CD14-positive monocyte (primary cell): ENCODE measurements at regions not wholly inside any gene's neighbourhood (a gene's known extent, or its start where the extent isn't known, plus 50 kb on each side); places are given as distances from the start of the nearest gene placed in this dataset.

Experiments
- DNase-seq, 3 donors: peaks; one replicate each; pipeline ENCODE4 v3.0.0-alpha.2; 2011 to 2022
- H2AFZ ChIP-seq: 2 replicates; pipeline ENCODE4 v1.6.0; 2012; ENCODE audit warnings: mild to moderate bottlenecking, low read depth, low read length, inconsistent platforms; ENCODE audit not compliant: insufficient read depth, poor library complexity, severe bottlenecking
- H3K27ac ChIP-seq, 2 donors: 1 replicate in 1 of 2; 2 replicates in 1 of 2; pipeline ENCODE4 v1.5.1; 2012 to 2013; ENCODE audit warnings: low read length in 2 of 2, control low read depth in 1 of 2, inconsistent platforms in 1 of 2, low read depth in 1 of 2, mild to moderate bottlenecking in 1 of 2
- H3K27me3 ChIP-seq, 2 donors: one replicate each; pipeline versions ENCODE4 v1.6.0 to v1.6.1; 2011 to 2013; ENCODE audit warnings: low read length in 2 of 2; ENCODE audit not compliant: control insufficient read depth in 2 of 2, insufficient read depth in 2 of 2
- H3K36me3 ChIP-seq, 2 donors: replicated peaks in 1 of 2; 1 replicate in 1 of 2; 2 replicates in 1 of 2; pipeline versions ENCODE4 v1.5.1 to v1.6.1; 2012 to 2013; ENCODE audit warnings: low read length in 2 of 2, control low read depth in 1 of 2, inconsistent platforms in 1 of 2, mild to moderate bottlenecking in 1 of 2; ENCODE audit not compliant: insufficient read depth in 2 of 2, control insufficient read depth in 1 of 2
- H3K4me1 ChIP-seq, 2 donors: 1 replicate in 1 of 2; 2 replicates in 1 of 2; pipeline versions ENCODE4 v1.5.1 to v1.6.1; 2012 to 2013; ENCODE audit warnings: low read length in 2 of 2, control low read depth in 1 of 2, inconsistent platforms in 1 of 2, mild to moderate bottlenecking in 1 of 2, moderate library complexity in 1 of 2; ENCODE audit not compliant: insufficient read depth in 2 of 2, control insufficient read depth in 1 of 2
- H3K4me2 ChIP-seq: replicated peaks from 2 replicates; pipeline ENCODE3; 2012; ENCODE audit warnings: low read length, moderate library complexity, mild to moderate bottlenecking; ENCODE audit not compliant: poor library complexity, severe bottlenecking; ENCODE audit errors: extremely low read depth
- H3K4me3 ChIP-seq, 3 experiments: fragments of 200-600 bp in 1 of 3; sonication (generic) in 1 of 3; replicated peaks in 1 of 3; 1 replicate in 2 of 3; 2 replicates in 1 of 3; pipeline ENCODE4 v1.5.1; 2011 to 2013; ENCODE audit warnings: low read length in 3 of 3, mild to moderate bottlenecking in 3 of 3, control low read depth in 2 of 3, low read depth in 2 of 3, inconsistent platforms in 1 of 3, moderate library complexity in 1 of 3
- H3K79me2 ChIP-seq: 2 replicates; pipeline ENCODE4 v1.6.0; 2012; ENCODE audit warnings: mild to moderate bottlenecking, control low read depth, inconsistent platforms, low read length, moderate library complexity; ENCODE audit not compliant: insufficient read depth
- H3K9ac ChIP-seq: 2 replicates; pipeline ENCODE4 v1.6.0; 2017; ENCODE audit warnings: low read length, mild to moderate bottlenecking; ENCODE audit not compliant: insufficient read depth, poor library complexity, severe bottlenecking
- H3K9me3 ChIP-seq, 2 donors: replicated peaks in 1 of 2; 1 replicate in 1 of 2; 2 replicates in 1 of 2; pipeline versions ENCODE4 v1.5.1 to v1.6.1; 2012 to 2013; ENCODE audit warnings: low read length in 2 of 2, control low read depth in 1 of 2; ENCODE audit not compliant: control insufficient read depth in 1 of 2, insufficient read depth in 1 of 2
- H4K20me1 ChIP-seq: 2 replicates; pipeline ENCODE4 v1.6.0; 2012; ENCODE audit warnings: mild to moderate bottlenecking, low read length, control low read depth, moderate library complexity; ENCODE audit not compliant: insufficient read depth
- H3K27ac Mint-ChIP-seq, 7 donors: one replicate each; pipeline ENCODE4 v1.8.0; 2020; ENCODE audit warnings: mild to moderate bottlenecking in 7 of 7, mixed read lengths in 7 of 7, moderate library complexity in 6 of 7, inconsistent platforms in 2 of 7
- H3K27me3 Mint-ChIP-seq, 3 donors: one replicate each; pipeline ENCODE4 v1.8.0; 2021 to 2022; ENCODE audit warnings: low read depth in 3 of 3, mild to moderate bottlenecking in 3 of 3, mixed read lengths in 3 of 3, moderate library complexity in 3 of 3, inconsistent platforms in 1 of 3
- H3K36me3 Mint-ChIP-seq, 2 donors: one replicate each; pipeline ENCODE4 v1.8.0; 2020; ENCODE audit warnings: mixed read lengths in 2 of 2, inconsistent platforms in 1 of 2, mild to moderate bottlenecking in 1 of 2
- H3K4me1 Mint-ChIP-seq: one replicate; pipeline ENCODE4 v1.8.0; 2020; ENCODE audit warnings: mild to moderate bottlenecking, mixed read lengths
- H3K4me3 Mint-ChIP-seq, 2 donors: one replicate each; pipeline ENCODE4 v1.8.0; 2020; ENCODE audit warnings: mild to moderate bottlenecking in 2 of 2, mixed read lengths in 2 of 2, moderate library complexity in 1 of 2
- H3K9me3 Mint-ChIP-seq, 7 donors: one replicate each; pipeline ENCODE4 v1.8.0; 2020 to 2022; ENCODE audit warnings: mixed read lengths in 7 of 7, mild to moderate bottlenecking in 6 of 7, moderate library complexity in 6 of 7, inconsistent platforms in 2 of 7
- WGBS: methylation state at CpG from one replicate; pipeline ENCODE4 v1.1.5; 2013; ENCODE audit warnings: missing lambda C conversion rate; ENCODE audit not compliant: insufficient coverage; 5-methylcytosine and 5-hydroxymethylcytosine counted together
- intact Hi-C, 2 donors: fragments of 100-400 bp; cut with micrococcal nuclease; formaldehyde crosslinking; loops; one replicate each; pipeline versions ENCODE4 v1.15.0 to v1.15.1; 2023
- TF ChIP-seq, protein P1 (sequence below): fragments of 200-600 bp; IDR thresholded peaks from one replicate; pipeline ENCODE4 v1.8.0; 2022; ENCODE audit warnings: antibody characterized with exemption, mild to moderate bottlenecking

DNA sequence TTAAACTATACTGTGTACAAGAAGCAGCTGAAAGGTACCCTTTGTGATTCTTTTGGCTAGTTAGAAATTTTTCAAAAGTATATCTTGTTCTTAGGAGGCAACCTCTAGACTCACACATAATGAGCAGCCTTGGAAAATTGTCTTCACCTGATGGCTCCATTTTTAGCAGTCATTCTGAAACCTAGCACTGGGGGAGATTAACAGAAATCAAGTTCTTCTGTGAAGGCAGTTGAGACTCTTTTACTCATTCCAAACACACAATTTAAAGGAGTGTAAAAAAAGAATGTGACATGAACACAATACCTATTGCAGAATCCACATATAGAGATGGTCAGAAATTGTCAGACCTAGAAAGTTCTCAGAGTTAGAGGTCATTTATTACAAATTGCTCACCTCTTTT is 197.7 kb downstream of the UBE2E3 start:
- Histone ChIP-seq H3K9ac (no peak overlapping the region), H3K27ac (no peak overlapping the region), H2AFZ (peak overlapping the region; percentile 23), H3K4me2 (no peak overlapping the region), H3K36me3 (no peaks in the 10 kb centered on the region), H3K79me2 (no peaks in the 10 kb centered on the region), H4K20me1 (no peaks in the 10 kb centered on the region), H3K27me3 (no peaks in the 10 kb centered on the region), H3K4me1 (no peaks in the 10 kb centered on the region), H3K4me3 (no peak overlapping the region), H3K9me3 (no peaks in the 10 kb centered on the region)
- TF ChIP-seq, protein P1, sequence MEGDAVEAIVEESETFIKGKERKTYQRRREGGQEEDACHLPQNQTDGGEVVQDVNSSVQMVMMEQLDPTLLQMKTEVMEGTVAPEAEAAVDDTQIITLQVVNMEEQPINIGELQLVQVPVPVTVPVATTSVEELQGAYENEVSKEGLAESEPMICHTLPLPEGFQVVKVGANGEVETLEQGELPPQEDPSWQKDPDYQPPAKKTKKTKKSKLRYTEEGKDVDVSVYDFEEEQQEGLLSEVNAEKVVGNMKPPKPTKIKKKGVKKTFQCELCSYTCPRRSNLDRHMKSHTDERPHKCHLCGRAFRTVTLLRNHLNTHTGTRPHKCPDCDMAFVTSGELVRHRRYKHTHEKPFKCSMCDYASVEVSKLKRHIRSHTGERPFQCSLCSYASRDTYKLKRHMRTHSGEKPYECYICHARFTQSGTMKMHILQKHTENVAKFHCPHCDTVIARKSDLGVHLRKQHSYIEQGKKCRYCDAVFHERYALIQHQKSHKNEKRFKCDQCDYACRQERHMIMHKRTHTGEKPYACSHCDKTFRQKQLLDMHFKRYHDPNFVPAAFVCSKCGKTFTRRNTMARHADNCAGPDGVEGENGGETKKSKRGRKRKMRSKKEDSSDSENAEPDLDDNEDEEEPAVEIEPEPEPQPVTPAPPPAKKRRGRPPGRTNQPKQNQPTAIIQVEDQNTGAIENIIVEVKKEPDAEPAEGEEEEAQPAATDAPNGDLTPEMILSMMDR: no peak
- Mint-ChIP-seq H3K27ac (no peak overlapping the region), H3K4me3 (no peak overlapping the region), H3K9me3 (peaks cover 0 to 4% (median 0%) of the 10 kb centered on the region in 7 donors), H3K27me3 (peaks cover 0 to 2% (median 0%) of the 10 kb centered on the region in 3 donors), H3K36me3 (no peaks in the 10 kb centered on the region), H3K4me1 (peaks cover 2% of the 10 kb centered on the region)
- no peak for DNase-seq
- intact Hi-C loops: no loop called here

DNA sequence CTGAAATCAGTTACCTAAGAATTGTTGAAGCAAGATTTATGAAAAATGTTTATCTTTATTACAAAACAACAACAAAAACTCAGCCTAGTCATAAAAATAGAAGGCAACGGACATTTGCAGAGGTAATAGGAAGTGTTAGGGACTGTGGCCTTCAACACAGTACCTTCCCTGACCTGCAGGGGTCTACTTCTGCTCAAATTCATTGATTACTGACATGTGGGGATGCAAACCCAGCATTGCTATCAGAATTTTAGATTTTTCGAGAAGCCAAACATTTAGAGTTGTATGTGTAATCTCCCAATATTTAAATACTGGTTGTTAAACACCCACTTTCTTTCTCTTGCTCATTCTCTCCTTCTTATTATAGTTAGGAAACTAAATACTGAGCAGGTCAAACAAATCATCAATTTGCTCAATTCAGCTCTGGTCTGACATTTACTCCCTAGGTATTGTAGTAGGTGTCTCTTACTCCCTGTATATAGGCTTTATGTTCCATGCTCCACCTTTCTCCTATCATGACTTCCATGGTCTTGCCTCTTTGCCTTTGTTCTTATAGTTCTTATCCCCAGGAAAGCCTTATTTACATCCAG is 198.5 kb downstream of the UBE2E3 start:
- no peaks in the 10 kb centered on the region for H3K27me3 ChIP-seq
- no peak overlapping the region for H3K27ac ChIP-seq
- H3K4me1 Mint-ChIP-seq: peaks cover 6% of the 10 kb centered on the region
- no peaks in the 10 kb centered on the region for H3K36me3 Mint-ChIP-seq
- 50% methylated on average over 1 of the region's 2 CpGs for WGBS
- intact Hi-C loops: no loop called here
- H3K27ac Mint-ChIP-seq: no peak overlapping the region
- peak in 1 of 3 donors; percentile 27 for DNase-seq
- H3K36me3 ChIP-seq: no peaks in the 10 kb centered on the region
- H3K4me3 ChIP-seq: no peak overlapping the region
- no peak overlapping the region for H3K9ac ChIP-seq
- no peak overlapping the region for H3K4me3 Mint-ChIP-seq
- no peaks in the 10 kb centered on the region for H3K9me3 ChIP-seq
- H3K27me3 Mint-ChIP-seq: peaks cover 0 to 2% (median 0%) of the 10 kb centered on the region in 3 donors
- H3K4me1 ChIP-seq: peaks cover 5% of the 10 kb centered on the region in 2 donors
- no peaks in the 10 kb centered on the region for H3K79me2 ChIP-seq
- H3K4me2 ChIP-seq: no peak overlapping the region
- TF ChIP-seq, protein P1: peak; percentile 75
- H2AFZ ChIP-seq: peak overlapping the region; percentile 23
- no peaks in the 10 kb centered on the region for H4K20me1 ChIP-seq
- H3K9me3 Mint-ChIP-seq: peaks cover 0 to 4% (median 0%) of the 10 kb centered on the region in 7 donors
